Ectodermal cell (in vitro differentiated cells): ENCODE measurements at regions not wholly inside any gene's neighbourhood (a gene's known extent, or its start where the extent isn't known, plus 50 kb on each side); places are given as distances from the start of the nearest gene placed in this dataset.
"Not testable (repeated sequence)": the region's sequence is repeated elsewhere in the genome, so short reads cannot be mapped to it uniquely, and the experiment has no call there.

Experiments
- H3K27ac ChIP-seq: 2 replicates; pipeline ENCODE4 v1.7.0; 2013; ENCODE audit warnings: mild to moderate bottlenecking, low read depth, low read length; ENCODE audit not compliant: insufficient read depth, poor library complexity, severe bottlenecking
- H3K27me3 ChIP-seq: 2 replicates; pipeline ENCODE4 v1.7.0; 2013; ENCODE audit warnings: mild to moderate bottlenecking, low read length; ENCODE audit not compliant: insufficient read depth, control insufficient read depth, poor library complexity, severe bottlenecking
- H3K36me3 ChIP-seq: one replicate; pipeline ENCODE4 v1.7.0; 2013; ENCODE audit warnings: low read length; ENCODE audit not compliant: control insufficient read depth, insufficient read depth
- H3K4me1 ChIP-seq: one replicate; pipeline ENCODE4 v1.7.0; 2013; ENCODE audit warnings: low read length; ENCODE audit not compliant: control insufficient read depth, insufficient read depth
- H3K4me3 ChIP-seq: 2 replicates; pipeline ENCODE4 v1.7.0; 2013; ENCODE audit warnings: low read depth, low read length, control low read depth; ENCODE audit not compliant: insufficient read depth
- H3K9me3 ChIP-seq: 2 replicates; pipeline ENCODE4 v1.7.0; 2013; ENCODE audit warnings: mild to moderate bottlenecking, low read length, moderate library complexity; ENCODE audit not compliant: control insufficient read depth
- WGBS, 2 experiments: methylation state at CpG; one replicate each; pipeline ENCODE4 v1.1.7; 2013; ENCODE audit warnings: missing lambda C conversion rate in 2 of 2; 5-methylcytosine and 5-hydroxymethylcytosine counted together

GRCh38 chr14:87734577-87735360, 258.2 kb downstream of the GALC start:
- H3K9me3 ChIP-seq, H3K27me3 ChIP-seq, H3K27ac ChIP-seq, H3K36me3 ChIP-seq, H3K4me1 ChIP-seq, H3K4me3 ChIP-seq: not testable (repeated sequence)
- 94% methylated on average over 49 of the region's 49 CpGs for WGBS, 2 experiments

GRCh38 chr14:87733115-87733514, 259.9 kb downstream of the GALC start:
- not testable (repeated sequence) for H3K27ac ChIP-seq, H3K36me3 ChIP-seq, H3K4me1 ChIP-seq, H3K27me3 ChIP-seq, H3K4me3 ChIP-seq, H3K9me3 ChIP-seq
- WGBS, 2 experiments: 67 to 86% methylated on average over 6 to 7 of the region's 7 CpGs

- Histone ChIP-seq H3K36me3 (no peaks in the 10 kb centered on the region), H3K4me3 (no peak overlapping the region), H3K27ac (no peak overlapping the region), H3K4me1 (no peaks in the 10 kb centered on the region), H3K27me3 (no peaks in the 10 kb centered on the region), H3K9me3 (no peaks in the 10 kb centered on the region)
- WGBS, 2 experiments: 90 to 94% methylated on average over 9 of the region's 9 CpGs
Observed at GRCh38 chr14:87732562-87732961, 260.4 kb downstream of the GALC start.

GRCh38 chr14:87725318-87725717, 267.7 kb downstream of the GALC start:
- H3K9me3 ChIP-seq: no peaks in the 10 kb centered on the region
- no peaks in the 10 kb centered on the region for H3K36me3 ChIP-seq
- H3K27me3 ChIP-seq: no peaks in the 10 kb centered on the region
- H3K27ac ChIP-seq: no peak overlapping the region
- no peak overlapping the region for H3K4me3 ChIP-seq
- 95% methylated on average over 4 of the region's 4 CpGs for WGBS, 2 experiments
- no peaks in the 10 kb centered on the region for H3K4me1 ChIP-seq

- Histone ChIP-seq H3K27ac (no peak overlapping the region), H3K36me3 (no peaks in the 10 kb centered on the region), H3K4me1 (no peaks in the 10 kb centered on the region), H3K27me3 (no peaks in the 10 kb centered on the region), H3K4me3 (no peak overlapping the region), H3K9me3 (no peaks in the 10 kb centered on the region)
- WGBS, 2 experiments: 86 to 87% methylated on average over 5 to 6 of the region's 6 CpGs
Observed at GRCh38 chr14:87712396-87713090, 280.4 kb downstream of the GALC start.

GRCh38 chr14:87705439-87705896, 287.5 kb downstream of the GALC start:
- WGBS, 2 experiments: 56 to 88% methylated on average over 1 of the region's 1 CpG
- H3K27me3 ChIP-seq: no peaks in the 10 kb centered on the region
- H3K4me1 ChIP-seq: no peaks in the 10 kb centered on the region
- no peak overlapping the region for H3K4me3 ChIP-seq
- H3K9me3 ChIP-seq: no peaks in the 10 kb centered on the region
- no peak overlapping the region for H3K27ac ChIP-seq
- no peaks in the 10 kb centered on the region for H3K36me3 ChIP-seq

GRCh38 chr14:87698481-87698880, 294.5 kb downstream of the GALC start:
- no peaks in the 10 kb centered on the region for H3K36me3 ChIP-seq
- no peak overlapping the region for H3K27ac ChIP-seq
- WGBS, 2 experiments: 88 to 91% methylated on average over 3 of the region's 3 CpGs
- no peaks in the 10 kb centered on the region for H3K4me1 ChIP-seq
- H3K4me3 ChIP-seq: no peak overlapping the region
- no peaks in the 10 kb centered on the region for H3K9me3 ChIP-seq
- H3K27me3 ChIP-seq: no peaks in the 10 kb centered on the region

- Histone ChIP-seq H3K27me3 (no peaks in the 10 kb centered on the region), H3K4me1 (no peaks in the 10 kb centered on the region), H3K27ac (no peak overlapping the region), H3K4me3 (no peak overlapping the region), H3K9me3 (no peaks in the 10 kb centered on the region), H3K36me3 (no peaks in the 10 kb centered on the region)
- 85 to 88% methylated on average over 1 of the region's 1 CpG for WGBS, 2 experiments
Observed at GRCh38 chr14:87696485-87696884, 296.5 kb downstream of the GALC start.

GRCh38 chr14:87691042-87691881, 301.7 kb downstream of the GALC start:
- Histone ChIP-seq H3K4me3 (no peak overlapping the region), H3K27me3 (no peaks in the 10 kb centered on the region), H3K36me3 (no peaks in the 10 kb centered on the region), H3K27ac (no peak overlapping the region), H3K9me3 (no peaks in the 10 kb centered on the region), H3K4me1 (no peaks in the 10 kb centered on the region)
- WGBS, 2 experiments: 94 to 95% methylated on average over 14 of the region's 15 CpGs

- H3K4me1 ChIP-seq: no peaks in the 10 kb centered on the region
- no peaks in the 10 kb centered on the region for H3K9me3 ChIP-seq
- H3K4me3 ChIP-seq: no peak overlapping the region
- H3K27ac ChIP-seq: no peak overlapping the region
- H3K36me3 ChIP-seq: no peaks in the 10 kb centered on the region
- WGBS, 2 experiments: 57 to 61% methylated on average over 3 of the region's 3 CpGs
- H3K27me3 ChIP-seq: no peaks in the 10 kb centered on the region
Observed at GRCh38 chr14:87690076-87690613, 302.8 kb downstream of the GALC start.
